Type B pancreatic cell (in vitro differentiated cells): ENCODE measurements at regions not wholly inside any gene's neighbourhood (a gene's known extent, or its start where the extent isn't known, plus 50 kb on each side); places are given as distances from the start of the nearest gene placed in this dataset.
A peak's percentile ranks its signal among the peaks of the same experiment; 100 is the strongest.

ENCODE experiments used
- DNase-seq: peaks from one replicate; pipeline ENCODE4 v3.0.0; 2021; ENCODE audit warnings: mixed read lengths; ENCODE audit not compliant: unreplicated experiment; ENCODE audit errors: extremely low spot score
- H3K27ac Mint-ChIP-seq: 2 replicates; pipeline ENCODE4 v1.8.0; 2021; ENCODE audit warnings: mild to moderate bottlenecking, mixed read lengths
- H3K27me3 Mint-ChIP-seq: 2 replicates; pipeline ENCODE4 v1.8.0; 2021; ENCODE audit warnings: mixed read lengths
- H3K36me3 Mint-ChIP-seq: 2 replicates; pipeline ENCODE4 v1.8.0; 2021; ENCODE audit warnings: mixed read lengths
- H3K4me1 Mint-ChIP-seq: one replicate; pipeline ENCODE4 v1.8.0; 2021; ENCODE audit warnings: mixed read lengths; ENCODE audit not compliant: unreplicated experiment
- H3K4me3 Mint-ChIP-seq: 2 replicates; pipeline ENCODE4 v1.8.0; 2021; ENCODE audit warnings: mild to moderate bottlenecking, mixed read lengths
- H3K9me3 Mint-ChIP-seq: 2 replicates; pipeline ENCODE4 v1.8.0; 2021; ENCODE audit warnings: mixed read lengths
- TF ChIP-seq, protein P1 (sequence below): fragments of 200-600 bp; sonication (generic); conservative IDR thresholded peaks from 2 replicates; pipeline ENCODE4 v1.5.0; 2021; ENCODE audit warnings: antibody characterized with exemption, mild to moderate bottlenecking

DNA sequence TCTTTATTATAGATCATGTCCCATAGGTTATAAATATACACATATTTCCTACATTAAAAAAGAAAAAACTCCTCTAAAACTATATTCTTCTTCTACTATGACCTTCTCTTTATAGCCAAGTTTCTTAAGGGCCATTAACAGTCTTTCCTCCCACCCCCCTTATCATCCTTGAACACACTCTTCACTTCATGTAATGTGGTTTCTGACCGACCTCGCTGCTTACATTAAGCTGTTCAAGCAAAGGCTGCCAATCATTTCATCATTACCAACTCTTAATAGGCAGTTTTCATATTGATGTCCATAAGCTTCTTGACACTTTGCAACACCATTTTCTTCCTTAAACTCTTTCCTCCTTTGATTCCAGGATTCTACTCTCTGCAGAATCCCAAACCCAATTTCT lies 283.0 kb upstream of the PCSK5 start:
- H3K4me3 Mint-ChIP-seq: no peak overlapping the region
- TF ChIP-seq, protein P1, sequence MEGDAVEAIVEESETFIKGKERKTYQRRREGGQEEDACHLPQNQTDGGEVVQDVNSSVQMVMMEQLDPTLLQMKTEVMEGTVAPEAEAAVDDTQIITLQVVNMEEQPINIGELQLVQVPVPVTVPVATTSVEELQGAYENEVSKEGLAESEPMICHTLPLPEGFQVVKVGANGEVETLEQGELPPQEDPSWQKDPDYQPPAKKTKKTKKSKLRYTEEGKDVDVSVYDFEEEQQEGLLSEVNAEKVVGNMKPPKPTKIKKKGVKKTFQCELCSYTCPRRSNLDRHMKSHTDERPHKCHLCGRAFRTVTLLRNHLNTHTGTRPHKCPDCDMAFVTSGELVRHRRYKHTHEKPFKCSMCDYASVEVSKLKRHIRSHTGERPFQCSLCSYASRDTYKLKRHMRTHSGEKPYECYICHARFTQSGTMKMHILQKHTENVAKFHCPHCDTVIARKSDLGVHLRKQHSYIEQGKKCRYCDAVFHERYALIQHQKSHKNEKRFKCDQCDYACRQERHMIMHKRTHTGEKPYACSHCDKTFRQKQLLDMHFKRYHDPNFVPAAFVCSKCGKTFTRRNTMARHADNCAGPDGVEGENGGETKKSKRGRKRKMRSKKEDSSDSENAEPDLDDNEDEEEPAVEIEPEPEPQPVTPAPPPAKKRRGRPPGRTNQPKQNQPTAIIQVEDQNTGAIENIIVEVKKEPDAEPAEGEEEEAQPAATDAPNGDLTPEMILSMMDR: no peak
- peaks cover 6% of the 10 kb centered on the region for H3K9me3 Mint-ChIP-seq
- peaks cover 22% of the 10 kb centered on the region for H3K27me3 Mint-ChIP-seq
- H3K27ac Mint-ChIP-seq: no peak overlapping the region
- H3K4me1 Mint-ChIP-seq: peaks cover 14% of the 10 kb centered on the region
- no peak for DNase-seq
- no peaks in the 10 kb centered on the region for H3K36me3 Mint-ChIP-seq

DNA sequence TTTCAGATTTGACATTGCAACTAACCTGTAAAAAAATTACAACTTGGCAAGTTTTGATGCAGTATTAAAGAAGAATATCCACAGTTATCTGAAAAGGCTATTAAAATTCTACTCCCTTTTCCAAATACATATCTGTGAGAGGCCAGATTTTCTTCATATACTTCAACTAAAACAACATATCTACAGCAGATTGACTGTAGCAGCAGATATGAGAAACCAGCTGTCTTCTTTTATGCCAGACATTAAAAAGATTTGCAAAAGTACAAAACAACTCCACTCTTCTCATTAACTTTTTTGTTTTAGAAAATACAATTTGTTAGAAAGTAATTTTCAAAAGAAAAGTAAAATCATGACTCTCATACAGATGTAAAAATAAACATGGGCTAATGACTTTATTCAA lies 281.1 kb upstream of the PCSK5 start:
- Mint-ChIP-seq H3K4me3 (no peak overlapping the region), H3K27me3 (peaks cover 22% of the 10 kb centered on the region), H3K4me1 (peaks cover 14% of the 10 kb centered on the region), H3K27ac (no peak overlapping the region), H3K36me3 (no peaks in the 10 kb centered on the region), H3K9me3 (peaks cover 6% of the 10 kb centered on the region)
- TF ChIP-seq, protein P1: no peak
- no peak for DNase-seq

DNA sequence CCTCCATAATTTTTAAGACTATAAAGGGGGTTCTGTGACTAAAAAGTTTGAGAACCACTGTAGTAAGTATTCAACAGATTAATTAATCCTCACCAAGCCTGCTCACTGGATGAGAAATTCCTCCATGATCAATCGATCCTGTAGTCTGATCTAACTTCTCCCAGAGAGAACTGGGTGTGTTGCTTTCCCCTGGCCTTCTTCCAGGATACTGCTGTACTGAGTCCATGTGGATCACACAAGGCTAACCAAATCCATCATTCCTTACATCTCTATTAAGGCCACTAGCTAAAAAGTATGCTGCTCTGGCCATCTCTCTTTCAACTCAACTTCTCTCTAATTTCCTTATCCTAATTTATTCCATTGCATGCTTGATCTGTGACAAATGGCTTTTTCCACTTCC lies 280.2 kb upstream of the PCSK5 start:
- Mint-ChIP-seq H3K4me1 (peaks cover 16% of the 10 kb centered on the region), H3K4me3 (no peak overlapping the region), H3K27ac (no peak overlapping the region), H3K27me3 (peaks cover 24% of the 10 kb centered on the region), H3K36me3 (no peaks in the 10 kb centered on the region), H3K9me3 (peaks cover 6% of the 10 kb centered on the region)
- TF ChIP-seq, protein P1: no peak
- DNase-seq: no peak

DNA sequence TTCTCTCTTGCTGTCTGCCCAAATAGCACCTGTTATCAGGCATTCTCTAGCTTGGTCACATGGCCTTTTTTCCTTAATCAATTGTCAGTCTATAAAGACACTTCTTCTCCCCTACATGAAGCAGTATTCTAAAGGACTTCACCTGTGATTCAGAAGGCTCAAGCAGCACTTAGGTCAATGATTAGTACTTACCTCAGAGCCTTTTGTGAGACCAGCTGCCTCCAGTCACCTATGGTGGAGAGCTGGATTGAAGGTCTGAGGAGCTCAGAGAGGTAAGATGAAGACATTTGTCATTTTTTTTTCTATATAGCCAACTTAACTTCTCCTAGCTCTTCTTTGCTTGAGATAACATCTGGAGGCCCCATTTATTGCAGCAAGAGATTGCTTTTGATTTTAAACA lies 278.3 kb upstream of the PCSK5 start:
- no peak overlapping the region for H3K4me3 Mint-ChIP-seq
- H3K27me3 Mint-ChIP-seq: peaks cover 31% of the 10 kb centered on the region
- peaks cover 32% of the 10 kb centered on the region for H3K4me1 Mint-ChIP-seq
- no peak for DNase-seq
- no peaks in the 10 kb centered on the region for H3K36me3 Mint-ChIP-seq
- H3K27ac Mint-ChIP-seq: no peak overlapping the region
- H3K9me3 Mint-ChIP-seq: peaks cover 6% of the 10 kb centered on the region
- TF ChIP-seq, protein P1: no peak

DNA sequence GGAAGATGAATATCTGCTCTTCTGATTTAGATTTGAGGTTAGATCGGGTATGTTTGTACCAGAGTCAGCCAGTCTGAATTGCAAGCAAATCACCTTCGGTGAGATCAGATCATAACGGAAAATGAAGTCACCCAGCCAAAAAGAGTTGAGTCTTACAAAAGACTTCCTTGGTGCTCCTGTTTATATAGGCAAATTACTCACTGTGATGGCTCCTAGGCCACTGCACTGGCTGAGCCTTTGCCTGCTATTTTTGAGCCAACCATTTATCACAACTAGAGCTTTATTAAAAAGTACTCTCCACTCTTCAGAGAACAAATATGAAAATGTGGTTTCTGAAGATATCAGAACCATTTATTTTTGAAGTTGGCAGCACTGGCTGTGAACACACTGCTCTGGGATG lies 277.7 kb upstream of the PCSK5 start:
- Mint-ChIP-seq H3K4me1 (peaks cover 32% of the 10 kb centered on the region), H3K27ac (no peak overlapping the region), H3K36me3 (no peaks in the 10 kb centered on the region), H3K4me3 (no peak overlapping the region), H3K27me3 (peaks cover 37% of the 10 kb centered on the region), H3K9me3 (peaks cover 6% of the 10 kb centered on the region)
- TF ChIP-seq, protein P1: no peak
- DNase-seq: no peak

DNA sequence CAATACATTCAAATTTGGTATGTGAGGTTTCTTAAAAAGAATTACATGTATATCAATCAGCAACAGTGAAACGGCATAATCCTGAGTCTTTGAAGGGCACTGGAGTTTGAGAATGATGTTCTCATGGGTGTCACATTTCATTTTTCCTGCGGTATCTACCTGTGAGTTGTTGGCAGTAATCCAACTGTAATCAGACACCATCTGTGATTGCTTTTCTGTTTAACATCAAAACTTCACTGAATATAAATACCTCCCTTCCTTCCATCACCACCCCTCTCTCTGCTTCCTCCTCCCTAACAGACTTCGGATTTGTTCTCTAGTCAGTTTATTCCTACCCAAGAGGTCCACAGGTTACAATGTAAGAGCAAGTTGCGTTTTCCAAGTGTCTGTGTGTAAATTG lies 275.2 kb upstream of the PCSK5 start:
- DNase-seq: no peak
- Mint-ChIP-seq H3K27me3 (peaks cover 33% of the 10 kb centered on the region), H3K36me3 (no peaks in the 10 kb centered on the region), H3K27ac (no peak overlapping the region), H3K4me1 (peaks cover 31% of the 10 kb centered on the region), H3K9me3 (peaks cover 6% of the 10 kb centered on the region), H3K4me3 (peak overlapping the region; percentile 37)
- TF ChIP-seq, protein P1: no peak
